ENCODE measurements at regions not wholly inside any gene's neighbourhood (a gene's known extent, or its start where the extent isn't known, plus 50 kb on each side); places are given as distances from the start of the nearest gene placed in this dataset.

DNA sequence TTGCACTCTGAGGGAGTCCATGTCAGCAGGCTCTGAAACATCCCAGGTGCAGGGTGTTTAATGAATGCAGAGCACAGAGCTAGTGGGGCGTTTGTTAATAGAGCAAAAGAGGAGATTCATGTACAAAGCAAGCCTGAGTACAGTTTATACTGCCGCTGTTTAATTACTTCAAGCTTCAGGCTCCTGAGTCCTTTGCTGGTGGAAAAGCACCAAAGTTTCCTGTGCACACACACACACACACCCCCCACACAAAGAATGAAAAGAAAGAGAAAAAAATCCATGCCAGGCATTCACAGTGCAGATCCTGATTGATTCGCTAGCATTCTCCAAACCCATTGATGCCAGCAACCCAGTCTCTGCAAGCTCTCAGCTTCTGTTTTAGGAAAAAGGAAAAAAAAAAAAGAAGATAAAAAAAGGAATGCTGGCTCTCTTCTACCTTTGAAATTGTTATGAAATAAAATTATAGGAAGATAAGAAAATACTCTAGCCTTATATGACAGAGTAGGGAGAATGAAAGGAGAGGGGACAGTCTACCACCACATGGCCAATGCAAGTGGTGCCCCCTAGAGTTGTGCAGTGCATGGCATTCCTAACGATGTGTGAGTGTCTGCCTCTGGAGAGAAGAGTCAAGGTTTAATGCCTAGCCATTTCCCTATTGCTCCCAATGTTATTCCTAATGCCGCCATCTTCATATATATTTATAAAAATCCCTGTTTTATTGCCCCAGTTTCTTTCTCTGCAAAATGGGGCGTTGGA, 216.5 kb downstream of the TMEM114 start:
- no peak for DNase-seq

DNA sequence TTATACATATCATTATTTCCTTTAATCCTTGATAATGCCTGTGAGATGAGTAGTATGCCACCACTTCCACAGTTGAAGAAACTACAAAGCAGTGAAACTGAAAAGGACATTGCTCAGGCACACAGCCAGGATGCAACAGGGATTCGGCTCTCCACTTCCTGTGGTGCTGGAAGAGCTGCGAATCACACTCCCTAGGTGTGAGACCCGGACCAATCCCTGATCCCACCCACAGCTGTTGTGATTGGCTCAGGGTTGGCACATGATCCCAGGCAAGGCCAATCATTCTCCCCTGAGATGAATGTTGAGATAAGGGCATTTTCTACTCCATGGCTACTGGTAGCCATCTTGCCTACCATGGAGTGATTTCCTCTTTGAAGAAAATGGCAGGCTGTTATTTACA, 218.2 kb downstream of the TMEM114 start:
- no peak for DNase-seq

DNA sequence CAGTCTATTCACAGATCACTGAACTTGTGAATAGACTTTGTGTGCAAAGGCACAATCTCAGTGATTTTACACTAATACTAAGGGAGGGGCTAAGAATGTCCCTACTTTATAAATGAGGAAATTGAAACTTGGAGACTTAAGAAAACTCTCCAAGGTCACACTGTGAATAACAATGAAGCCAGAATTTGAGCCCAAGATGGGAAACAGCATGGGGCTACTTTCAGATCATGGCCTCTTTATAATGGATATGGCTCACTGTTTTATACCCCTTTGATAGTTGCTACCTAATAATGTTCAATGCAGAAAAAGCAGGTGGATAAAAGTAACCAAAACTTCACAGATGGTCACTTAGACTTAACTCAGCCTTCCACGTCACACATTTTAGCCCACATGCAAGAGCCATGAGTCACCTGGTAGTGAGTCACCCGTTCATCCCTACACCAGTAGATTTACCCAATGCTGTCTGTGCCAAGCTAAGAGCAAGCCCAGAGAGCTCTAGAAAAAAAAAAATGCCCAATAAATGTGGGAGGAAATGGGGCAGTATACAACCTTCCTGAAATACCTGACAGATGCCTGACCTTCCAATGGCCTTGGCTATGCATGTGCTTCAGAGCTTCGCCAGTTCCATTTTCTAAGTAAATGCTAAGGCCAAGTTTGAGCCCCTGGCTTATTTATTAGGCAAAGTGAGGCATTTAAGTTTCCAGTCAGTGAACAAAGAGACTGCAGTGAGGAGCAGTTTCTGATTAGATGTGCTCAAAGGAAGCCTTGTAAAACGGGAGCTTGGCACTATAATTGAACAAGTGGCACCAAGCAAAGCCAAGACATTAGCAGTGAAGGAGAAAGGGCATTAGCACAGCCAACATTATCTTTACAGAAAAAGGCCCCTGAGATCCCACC, 219.7 kb downstream of the TMEM114 start:
- DNase-seq, result no peak

DNA sequence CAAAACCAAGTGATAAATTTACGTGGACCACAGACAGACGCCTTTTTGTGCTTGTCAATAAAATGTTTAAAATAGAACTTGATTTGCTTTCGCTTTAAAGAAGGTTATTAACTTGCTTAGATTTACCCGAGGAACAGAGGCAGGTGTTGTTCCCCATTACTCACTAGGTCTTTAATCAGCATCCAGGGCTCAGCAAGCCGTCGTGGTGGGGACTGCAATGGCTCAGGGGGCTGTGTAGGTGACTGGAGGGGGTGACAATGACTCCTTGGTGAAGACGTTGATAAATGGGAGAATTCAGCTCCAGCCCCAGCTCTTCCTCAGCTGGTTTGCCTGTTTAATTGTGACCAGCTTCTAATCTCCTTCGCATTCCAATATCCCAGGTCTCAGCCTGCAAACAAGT, 231.4 kb downstream of the TMEM114 start:
- no peak for DNase-seq

DNA sequence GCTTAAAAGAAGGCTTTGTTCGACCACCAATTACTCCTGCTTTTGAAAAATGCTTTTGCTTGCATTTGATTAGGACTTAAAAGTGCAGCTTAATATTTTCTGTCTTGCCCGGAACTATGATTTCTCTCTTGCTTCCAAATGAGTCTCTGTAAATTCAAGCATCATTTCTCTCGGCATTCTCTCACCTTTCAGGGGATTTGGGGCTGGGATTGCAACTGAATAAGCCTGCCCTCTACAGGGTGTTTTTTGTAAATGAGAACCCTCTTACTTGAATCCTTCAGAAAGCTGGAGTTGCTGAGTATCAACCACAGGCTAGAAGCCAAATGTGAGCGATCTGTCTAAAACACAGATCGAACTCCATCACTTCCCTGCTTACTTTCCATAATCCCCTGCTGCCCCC, 234.6 kb downstream of the TMEM114 start:
- DNase-seq, result peak in 1 of 2 experiments; percentile 2

DNA sequence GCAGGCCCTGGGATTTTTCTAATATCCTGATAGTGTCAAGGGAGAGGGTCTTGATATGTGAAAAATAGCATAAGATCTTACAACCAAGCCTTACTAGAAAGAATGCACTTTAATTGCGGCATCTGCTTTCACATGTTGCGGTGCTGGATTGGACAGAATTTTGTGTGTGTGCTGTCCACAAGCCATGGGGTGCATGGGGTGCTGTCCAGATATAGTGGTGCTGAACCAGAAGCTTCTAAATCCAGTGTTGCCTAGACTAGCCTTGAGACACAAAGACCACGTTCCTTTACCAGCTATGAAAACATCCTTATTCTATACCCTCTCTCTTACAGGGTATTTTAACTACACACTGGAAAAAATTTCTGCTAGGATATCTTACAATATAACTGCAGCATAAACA, 244.0 kb downstream of the TMEM114 start:
- no peak for DNase-seq

DNA sequence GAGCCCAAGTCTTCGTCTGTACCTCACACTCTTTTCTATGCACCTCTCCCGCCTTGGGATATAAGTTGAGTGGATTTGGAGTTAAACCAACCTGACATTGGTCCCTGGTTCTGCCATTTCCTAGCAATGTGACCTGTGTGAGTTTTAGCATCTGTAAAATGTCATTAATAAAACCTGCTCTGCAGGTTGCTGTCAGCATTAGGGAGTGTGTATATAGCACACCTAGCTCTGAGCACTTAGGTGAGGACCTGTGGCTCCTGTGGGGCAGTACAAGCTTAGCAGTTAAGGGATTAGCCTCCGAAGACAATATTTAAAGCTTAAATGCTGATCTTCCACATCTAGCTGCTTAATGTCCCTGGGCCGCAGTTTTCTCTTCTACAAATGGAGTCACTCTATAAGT, 248.0 kb downstream of the TMEM114 start:
- no peak for DNase-seq

DNA sequence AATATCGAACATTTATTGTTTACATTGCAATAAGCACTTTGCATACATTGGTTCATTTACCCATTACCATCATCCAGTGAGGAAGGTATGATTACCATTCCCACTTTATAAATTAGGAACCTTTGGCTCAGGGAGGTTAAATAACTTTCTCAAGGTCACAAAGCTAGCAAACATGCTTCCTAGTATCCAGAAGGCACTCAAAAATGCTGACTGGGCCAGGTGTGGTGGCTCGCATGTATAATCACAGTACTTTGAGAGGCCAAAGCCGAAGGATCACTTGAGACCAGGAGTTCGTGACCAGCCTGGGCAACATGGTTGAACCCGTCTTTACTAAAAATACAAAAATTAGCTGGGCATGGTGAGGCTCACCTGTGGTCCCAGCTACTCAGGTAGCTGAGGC, 259.6 kb downstream of the TMEM114 start:
- DNase-seq, result no peak

DNA sequence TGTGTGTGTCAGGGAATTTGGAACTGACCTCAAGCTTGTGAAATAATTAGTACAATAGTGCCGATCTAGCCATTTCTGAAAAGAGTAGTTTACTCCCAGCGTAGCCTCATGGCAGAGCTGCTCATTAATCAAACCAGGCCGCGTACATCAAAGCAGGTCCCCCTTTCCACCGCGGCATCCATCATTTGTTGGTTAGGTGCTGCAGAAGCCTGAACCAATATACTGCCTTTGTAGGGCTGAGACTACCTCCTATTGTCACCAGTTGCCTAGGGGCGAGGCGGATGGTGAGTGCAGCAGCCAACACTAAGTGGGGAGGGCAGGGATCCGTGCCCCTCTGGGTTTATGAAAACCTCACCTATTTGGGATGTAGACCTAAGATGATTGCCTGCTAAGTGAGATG, 264.1 kb downstream of the TMEM114 start:
- DNase-seq, result no peak

DNA sequence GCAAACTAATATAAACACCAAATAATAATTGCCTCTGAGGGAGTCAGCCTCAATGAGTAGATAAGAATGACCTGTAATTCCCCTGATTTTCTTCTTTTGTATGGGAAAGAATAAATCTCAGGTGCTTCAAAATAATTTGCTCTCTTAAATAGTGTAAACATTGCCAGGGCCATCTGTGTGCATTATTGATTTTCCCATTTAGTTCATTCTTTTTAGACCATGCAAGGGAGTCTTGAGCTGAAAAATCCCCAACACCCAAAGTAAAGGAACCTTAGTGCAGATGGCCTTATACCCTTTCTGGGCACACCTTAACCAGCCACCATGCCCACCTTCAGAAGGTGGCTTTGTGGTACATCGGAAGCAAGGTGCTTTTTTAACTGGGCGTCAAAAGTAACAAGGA, 267.2 kb downstream of the TMEM114 start:
- DNase-seq, result no peak

DNA sequence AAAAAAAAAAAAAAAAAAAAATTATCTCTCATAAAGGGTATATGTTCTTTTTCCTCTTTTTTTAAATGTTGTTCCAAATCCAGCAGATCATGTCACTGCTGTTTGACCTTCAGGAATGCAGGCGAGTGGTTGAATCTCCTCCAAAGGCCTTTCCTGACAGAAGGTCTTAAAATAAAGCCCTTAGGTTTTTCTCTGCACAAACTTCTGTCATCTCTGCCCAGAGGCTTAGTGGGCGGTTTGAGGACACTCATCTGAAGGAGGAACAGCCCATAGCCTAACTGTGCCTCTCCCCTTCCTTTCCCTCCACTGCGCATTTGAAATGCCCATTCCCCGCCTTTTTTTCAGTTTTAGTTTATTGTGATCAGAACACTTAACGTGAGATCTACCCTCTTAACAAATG, 270.2 kb downstream of the TMEM114 start:
- DNase-seq, result no peak

DNA sequence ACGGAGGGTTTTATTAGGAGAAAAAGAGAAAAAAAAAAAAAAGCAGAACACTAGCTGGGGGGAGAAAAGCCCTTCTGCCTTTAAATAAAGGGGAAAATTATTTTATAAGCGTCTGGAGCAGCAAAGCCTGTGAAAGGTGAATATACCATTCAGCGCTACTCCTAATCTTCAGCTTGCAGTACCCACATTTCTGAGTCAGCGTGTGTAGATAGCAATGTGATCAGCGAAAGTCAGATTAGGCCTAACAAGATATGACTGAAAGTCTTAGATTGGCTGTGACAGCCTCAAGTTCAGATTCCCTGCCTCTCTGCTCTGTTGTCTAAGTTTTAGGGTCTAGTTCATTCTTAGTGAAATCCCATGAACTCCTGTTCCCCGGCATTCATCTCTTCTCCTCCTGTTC, 279.5 kb downstream of the TMEM114 start:
- no peak for DNase-seq

DNA sequence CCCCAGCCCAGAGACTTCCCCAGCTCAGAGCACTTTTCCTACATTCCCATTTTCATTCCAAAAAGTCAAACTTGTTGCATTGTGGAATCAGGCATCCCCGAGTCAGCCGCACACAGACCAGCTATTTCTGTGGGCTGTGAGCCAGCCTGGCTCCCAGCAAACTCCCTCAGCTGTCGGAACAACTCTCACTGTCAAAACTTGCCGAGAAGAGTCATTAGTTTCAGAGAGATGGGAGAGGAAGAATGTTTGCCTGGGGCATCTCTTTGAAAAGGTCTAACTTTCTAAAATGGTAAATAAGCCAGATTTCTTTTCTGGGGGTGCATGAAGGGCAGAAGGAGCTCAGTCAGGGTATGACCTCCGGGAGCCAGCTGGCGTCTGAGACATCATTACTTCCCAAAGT, 280.0 kb downstream of the TMEM114 start:
- no peak for DNase-seq

DNA sequence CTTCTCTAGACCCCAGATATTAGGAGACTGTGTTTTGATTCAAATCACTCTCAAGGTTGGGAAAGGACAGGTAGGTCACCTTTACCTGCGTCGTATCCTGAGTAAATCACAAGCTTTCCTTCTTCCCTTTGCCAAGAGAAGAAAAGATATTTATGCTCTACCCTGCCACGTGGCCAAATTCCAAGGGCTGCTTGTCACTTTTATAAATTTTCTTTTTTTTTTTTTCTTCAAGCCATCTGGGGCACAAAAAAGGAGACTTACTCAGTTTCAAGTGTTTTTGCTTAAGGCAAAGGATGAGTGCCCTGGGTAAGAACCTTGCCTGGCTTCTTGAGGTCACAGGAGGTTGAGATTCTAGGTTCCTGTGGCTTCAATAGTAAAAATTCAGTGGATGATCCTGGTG, 285.1 kb downstream of the TMEM114 start:
- no peak for DNase-seq

DNA sequence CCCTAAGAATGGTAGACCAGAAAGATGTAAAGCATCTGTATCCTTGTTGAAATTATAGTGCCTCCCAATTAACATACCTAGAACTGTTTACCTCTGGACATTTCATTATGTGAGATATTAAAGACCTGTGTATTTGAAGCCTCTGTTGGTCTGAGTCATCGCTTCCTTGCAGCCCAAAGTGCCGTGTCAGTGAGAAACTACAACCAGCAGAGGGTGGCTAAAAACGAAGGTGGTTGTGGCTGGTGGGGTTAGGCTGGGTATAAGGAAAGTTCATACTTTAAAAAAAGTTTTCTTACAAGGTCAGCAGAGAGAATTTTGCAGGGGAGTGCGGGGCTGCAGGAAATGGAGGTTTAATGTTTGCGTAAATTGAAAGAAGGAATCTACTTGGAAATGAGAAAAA, 290.7 kb downstream of the TMEM114 start:
- no peak for DNase-seq

DNA sequence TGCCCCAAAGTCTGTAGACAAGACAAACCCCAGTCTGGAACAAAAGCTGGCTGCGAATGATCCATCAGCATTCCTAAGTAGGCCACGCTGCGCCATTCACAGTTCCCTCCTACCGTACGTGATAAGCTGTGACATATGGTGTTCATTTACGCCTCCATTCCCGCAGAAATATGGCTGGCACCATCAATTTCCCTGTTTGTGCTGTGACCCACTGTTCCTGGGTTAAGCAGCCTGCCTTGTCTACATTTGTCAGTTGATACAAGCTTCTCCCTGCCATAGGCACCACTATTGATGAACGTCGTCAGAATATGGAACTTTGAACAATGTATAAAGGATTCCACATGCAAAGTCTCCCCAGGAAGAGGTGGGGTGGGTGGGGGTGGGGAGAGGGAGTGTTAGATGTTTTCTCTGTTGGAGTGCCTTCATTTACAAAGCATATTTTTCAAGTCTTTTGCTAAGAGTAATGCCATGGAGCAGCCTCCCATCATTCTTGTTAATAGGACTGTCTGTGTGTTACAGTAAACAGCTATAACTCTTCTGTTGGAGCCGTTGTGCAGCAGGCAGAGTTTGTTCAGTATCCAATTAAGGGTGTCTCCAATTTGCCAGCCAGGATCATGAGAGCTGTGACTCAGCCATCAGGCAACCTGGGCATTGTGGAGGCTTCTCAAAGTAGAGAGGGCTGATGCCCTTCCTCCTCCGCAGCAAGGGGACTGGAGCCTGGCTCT, 294.6 kb downstream of the TMEM114 start:
- no peak for DNase-seq

DNA sequence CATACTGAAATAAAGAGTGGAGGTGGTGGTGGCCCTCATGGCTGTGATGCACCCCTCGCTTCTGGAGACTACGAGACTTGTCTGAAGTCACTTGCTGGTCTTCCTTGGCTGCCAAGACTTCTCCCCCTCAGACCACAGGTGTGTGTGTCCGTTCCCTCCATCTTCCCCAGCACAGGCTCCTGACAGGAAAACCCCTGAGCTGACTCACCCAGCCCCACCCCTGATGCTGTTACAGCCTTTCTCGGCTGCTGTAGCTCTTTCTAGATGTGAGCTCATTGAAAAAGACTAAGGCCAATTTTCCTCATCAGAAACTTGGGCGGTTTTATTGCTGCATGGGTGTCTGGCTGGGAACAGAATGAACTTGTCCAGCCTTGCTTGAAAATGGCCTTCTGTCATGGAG, 296.9 kb downstream of the TMEM114 start:
- no peak for DNase-seq

DNA sequence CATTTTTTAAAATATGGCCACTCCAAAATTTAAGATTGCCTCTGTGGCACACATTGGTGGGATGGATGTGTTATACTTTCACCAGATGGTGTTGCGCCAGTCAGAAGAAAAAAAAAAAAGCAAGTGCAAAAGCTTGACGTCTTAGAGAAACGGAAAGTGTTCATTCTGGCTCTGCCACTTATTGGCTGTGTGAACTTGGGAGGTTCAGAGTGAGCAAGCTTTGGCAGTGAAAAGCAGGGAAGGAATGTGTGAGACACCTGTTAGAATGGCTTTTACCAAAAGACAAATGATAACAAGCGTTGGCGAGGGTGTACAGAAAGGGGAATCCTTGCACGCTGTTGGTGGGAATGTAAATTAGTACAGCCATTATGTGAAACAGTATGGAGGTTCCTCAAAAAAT, 298.0 kb downstream of the TMEM114 start:
- DNase-seq, result no peak

DNA sequence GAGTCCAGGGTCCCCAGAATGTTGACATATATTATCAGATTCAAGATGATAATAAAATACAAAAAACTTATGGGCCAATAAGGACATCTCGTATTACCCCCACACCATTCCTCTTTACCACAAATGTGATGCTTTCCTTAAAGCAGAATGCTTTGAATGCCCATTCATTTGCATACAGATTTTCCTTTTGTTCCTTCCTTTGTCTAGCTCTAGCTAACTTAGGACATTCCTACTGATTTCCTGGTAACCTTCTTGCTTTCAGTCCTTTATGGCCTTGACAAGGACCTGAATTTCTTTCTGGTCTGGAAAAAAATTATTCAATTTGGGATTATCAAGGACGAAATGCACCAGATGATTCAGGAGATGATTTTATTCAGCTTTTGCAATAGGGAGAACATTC, 304.0 kb downstream of the TMEM114 start:
- DNase-seq, result no peak

DNA sequence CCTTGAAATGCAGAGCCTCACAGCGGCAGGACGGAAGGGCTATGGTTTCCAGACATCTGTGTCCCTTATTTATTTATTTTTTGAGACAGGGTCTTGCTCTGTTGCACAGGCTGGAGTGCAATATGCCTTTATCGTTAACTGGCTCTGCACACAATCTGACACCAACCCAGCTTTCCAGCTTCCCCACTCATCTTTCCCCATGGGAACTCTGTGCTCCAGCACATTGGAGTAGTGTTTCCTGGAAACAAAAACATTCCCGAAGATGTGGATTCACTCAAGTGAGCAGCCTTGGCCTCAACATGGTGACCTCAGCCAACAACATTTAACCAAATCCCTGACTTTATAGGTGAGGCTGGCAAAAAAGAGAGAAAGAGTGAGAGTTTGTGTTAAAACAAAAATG, 307.1 kb downstream of the TMEM114 start:
- DNase-seq, result no peak

DNA sequence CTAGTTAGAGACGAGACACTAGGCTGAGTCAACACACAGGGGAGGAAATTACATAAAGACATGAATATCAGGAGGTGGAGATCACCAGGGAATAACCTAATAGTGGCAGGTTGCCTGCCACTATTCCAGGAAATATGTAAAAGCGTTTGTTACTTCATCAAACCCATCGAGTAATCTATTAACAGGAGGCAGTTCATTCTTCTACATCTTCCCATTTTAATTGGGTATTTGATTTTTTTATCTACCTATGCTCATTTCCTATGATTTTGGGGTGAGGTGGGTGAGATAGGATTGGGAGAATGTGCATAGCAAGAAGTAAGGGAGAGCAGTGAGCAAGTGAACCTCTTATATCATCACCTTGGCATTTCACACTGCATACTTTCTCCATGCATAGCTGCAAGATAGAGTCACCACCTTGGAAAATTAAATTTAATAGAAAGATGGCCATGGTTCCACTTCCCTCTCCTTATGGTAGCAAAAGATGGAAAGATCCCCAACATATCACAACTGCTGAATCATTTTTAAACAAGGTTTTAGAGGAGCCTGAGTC, 312.2 kb downstream of the TMEM114 start:
- DNase-seq, result no peak

DNA sequence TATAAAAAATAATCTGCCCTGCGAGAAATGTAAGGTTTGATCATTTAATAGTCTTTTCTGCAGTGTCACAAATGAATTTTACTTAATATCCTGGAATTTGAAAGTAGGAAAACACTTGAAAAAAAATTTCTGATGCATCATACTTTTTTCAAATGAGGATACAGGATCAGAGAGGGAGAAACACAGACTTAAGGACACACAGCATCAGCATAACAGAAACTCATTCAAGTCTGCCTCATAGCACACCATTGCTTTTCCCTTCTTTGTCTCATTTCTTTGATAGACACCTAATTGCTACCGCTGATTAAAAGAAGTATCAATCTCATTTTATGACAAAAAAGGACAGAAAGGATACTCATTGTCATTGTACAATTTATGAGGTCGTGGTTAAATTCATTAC, 319.0 kb downstream of the TMEM114 start:
- no peak for DNase-seq

DNA sequence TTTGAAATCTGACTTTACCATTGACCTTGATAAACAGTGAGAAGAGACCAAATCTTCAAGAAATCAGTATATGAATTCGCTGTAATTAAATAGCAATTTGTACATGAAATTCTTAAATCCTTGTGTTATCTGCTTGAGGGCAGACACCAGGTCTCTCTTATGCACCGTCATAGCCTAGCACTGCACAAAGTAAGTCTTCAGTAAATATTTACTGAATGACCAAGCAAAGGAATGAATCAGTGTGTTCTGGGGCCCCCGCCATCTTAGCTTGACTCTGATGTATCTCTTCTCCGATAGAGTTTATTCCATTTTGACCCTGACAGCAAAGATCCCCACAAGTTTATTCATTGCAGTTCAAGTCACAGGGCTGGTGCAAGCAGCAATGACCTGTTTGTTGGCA, 328.0 kb downstream of the TMEM114 start:
- DNase-seq, result no peak

Data from NCI-H524 (cell line).